HL-60/S4 treated with phorbol 12-myristate 13-acetate at 8.2 ng/mL for 4 days and 3 days (cell line): ENCODE measurements at regions not wholly inside any gene's neighbourhood (a gene's known extent, or its start where the extent isn't known, plus 50 kb on each side); places are given as distances from the start of the nearest gene placed in this dataset.
"Not testable (repeated sequence)": the region's sequence is repeated elsewhere in the genome, so short reads cannot be mapped to it uniquely, and the experiment has no call there.

Experiments
- in situ Hi-C: fragments of 300-500 bp; cut with MboI; formaldehyde crosslinking; loops from 2 replicates; pipeline ENCODE4 v1.15.0; 2022; ENCODE audit warnings: low sequenced_read_pairs

DNA sequence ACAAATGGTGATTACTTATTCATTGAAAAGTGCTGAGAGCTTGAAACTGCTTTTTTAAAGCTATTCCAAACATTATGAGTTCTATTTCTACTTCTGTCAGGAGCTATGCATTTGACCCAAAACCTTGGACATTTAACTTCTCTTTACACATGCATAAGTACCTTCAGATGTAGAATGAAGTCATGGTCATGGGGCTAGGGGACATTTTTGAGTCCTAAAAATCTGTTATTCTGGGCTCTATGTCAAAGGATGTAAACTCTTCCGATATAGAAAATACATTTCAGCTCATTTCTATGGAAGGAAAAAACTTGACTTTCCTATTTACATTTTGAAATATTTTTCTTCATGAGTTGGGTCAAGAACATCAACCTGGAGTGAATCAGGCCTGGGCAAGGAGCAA lies 179.5 kb upstream of the CXCL12 start:
- in situ Hi-C loops: no loop called here

DNA sequence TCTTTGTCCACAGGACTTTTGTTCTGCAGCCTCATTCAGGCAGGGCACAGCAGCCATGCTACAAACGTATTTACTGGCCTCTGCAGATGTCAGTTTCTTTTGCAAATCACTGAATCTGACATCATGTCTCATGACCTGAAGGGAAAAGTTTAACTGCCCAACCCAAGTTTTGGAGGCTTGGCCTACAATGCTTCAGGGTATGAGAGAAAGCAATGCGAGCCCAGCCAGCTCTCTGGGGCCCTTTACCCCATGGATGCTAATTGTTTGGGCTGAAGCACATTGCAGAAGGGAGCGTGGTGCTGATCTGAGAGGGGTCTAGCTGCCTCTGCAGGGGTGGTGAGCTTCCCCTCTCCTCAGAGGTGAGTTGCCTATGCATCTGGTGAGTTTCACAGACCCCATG lies 179.9 kb upstream of the CXCL12 start:
- in situ Hi-C loops: no loop called here

DNA sequence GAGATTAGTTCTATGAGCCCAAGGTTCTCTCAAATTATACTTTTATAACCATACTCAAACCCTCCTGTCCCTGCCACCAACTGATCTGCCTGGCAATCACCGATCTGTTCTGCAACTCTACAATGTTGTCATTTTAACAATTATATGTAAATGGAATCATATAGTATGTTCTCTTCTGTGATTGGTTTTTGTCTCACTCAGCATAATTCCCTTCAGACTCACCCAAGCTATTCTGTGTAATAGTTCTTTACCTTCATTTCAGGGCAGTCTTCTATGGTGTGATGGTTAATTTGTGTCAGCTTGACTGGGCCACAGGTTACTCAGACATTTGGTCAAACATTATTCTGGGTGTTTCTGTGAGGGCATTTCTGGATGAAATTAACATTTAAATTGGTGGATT lies 181.9 kb upstream of the CXCL12 start:
- in situ Hi-C loops: no loop called here

DNA sequence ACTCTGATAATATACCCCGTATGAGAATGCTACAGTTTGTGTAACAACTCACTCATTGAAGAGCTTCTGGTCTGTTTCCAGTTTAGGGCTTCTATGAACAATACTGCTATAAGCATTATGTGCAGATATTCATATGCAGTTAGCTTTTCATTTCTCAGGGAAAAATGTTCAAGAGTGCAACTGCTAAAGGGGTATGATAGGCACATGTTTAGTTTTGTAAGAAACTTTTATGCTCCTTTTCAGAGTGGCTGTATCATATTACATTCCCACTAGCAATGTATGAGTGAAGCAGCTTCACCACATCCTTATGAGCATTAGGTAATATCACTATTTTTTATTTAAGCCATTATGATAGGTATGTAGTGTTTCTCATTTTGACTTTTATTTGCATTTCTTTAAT lies 182.6 kb upstream of the CXCL12 start:
- in situ Hi-C loops: no loop called here

DNA sequence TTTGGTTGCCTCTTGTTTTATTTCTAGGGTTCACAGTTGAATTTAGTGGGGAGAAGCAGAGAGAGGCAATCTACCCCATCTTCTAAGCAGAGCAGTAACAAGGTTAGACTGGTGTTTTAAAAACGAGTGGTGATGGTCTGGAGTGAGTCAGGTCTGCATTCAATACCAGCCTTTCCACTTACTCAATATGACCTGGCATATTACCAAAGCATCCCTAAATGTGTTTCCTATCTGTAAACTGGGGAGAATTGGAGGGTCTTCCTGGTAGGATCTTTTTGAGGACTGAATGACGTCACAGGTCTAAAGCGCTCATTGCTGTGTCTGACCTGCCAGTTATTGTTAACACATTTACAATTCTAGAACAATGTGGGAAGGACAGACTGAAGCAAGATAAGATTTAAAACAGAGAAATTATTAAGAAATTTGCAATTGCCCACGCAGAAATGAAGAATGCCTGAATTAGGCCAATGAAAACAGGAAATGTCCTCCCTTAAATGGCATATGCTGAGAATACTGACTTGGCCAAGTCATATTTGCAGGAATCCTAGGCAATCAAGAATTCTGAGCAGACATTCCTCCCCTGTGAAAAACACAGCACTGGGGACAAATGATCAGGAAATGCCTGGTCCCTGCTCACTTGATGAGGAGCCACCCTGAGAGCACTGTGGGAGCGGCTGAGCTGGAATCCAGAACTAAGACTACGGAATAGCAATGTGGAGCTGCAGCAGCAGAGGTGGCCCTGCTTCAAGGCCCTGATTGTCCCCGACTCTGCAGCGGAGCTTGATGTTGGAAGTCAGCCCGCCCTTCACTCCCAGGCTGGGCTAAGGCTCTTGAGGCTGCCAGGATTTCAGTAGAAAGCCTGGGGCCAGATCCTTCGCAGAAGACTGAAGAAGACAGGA lies 184.5 kb upstream of the CXCL12 start:
- in situ Hi-C loops: no loop called here

DNA sequence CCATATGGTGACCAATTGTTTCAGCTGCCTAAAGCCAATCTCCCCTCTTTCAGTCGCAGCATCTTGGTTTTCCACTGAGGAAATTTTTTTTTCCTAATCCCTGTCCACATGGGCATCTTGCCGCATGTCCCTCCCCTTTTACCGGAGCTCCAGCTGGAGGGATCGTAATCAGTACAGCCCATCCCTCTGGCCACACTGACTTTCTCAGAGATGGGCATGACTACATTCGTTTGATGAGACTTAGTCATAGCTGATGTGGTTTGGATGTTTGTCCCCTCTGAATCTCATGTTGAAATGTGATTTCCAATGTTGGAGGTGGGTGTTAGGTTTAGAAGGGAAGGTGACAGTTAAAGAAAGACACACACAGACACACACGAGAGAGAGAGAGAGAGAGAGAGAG lies 186.8 kb upstream of the CXCL12 start:
- in situ Hi-C loops: no loop called here

DNA sequence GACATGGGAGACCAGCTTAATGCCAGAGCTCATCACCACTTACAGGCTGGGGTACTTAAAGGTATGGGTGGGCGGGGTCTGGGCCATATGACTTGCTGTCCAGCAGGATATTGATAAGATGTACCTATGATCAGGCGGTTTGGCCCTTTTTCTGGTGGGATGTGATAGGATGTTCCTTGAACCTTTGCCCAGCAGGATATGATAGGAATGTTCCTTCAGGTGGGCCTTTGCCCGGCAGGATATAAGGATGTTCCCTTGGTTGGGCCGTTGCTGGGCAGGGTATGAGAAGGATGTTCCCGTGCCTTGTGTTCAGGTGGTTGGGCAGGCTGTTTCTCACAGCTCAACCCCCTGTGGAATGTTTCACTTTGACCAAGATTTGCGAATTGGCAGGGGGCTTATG lies 187.2 kb upstream of the CXCL12 start:
- in situ Hi-C loops: no loop called here

DNA sequence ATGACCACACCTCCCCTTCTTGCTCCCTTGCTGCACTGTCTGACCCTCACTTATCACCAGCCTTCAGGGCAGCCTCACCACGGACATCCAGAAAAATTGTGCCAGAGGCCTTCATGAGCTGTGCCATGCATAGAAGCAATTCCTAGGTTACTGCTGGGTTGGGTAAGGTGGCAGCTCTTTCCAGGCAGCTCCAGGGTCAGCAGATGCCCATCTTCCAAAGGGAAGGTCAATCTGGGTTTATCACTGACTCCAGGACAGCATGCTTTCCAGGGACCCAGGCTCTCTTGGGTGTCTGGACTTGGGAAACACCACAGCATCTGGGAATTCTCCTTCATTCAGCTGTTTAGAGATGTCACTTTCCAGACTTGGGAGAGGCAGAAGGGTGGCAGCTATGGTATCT lies 188.9 kb upstream of the CXCL12 start:
- in situ Hi-C loops: no loop called here

DNA sequence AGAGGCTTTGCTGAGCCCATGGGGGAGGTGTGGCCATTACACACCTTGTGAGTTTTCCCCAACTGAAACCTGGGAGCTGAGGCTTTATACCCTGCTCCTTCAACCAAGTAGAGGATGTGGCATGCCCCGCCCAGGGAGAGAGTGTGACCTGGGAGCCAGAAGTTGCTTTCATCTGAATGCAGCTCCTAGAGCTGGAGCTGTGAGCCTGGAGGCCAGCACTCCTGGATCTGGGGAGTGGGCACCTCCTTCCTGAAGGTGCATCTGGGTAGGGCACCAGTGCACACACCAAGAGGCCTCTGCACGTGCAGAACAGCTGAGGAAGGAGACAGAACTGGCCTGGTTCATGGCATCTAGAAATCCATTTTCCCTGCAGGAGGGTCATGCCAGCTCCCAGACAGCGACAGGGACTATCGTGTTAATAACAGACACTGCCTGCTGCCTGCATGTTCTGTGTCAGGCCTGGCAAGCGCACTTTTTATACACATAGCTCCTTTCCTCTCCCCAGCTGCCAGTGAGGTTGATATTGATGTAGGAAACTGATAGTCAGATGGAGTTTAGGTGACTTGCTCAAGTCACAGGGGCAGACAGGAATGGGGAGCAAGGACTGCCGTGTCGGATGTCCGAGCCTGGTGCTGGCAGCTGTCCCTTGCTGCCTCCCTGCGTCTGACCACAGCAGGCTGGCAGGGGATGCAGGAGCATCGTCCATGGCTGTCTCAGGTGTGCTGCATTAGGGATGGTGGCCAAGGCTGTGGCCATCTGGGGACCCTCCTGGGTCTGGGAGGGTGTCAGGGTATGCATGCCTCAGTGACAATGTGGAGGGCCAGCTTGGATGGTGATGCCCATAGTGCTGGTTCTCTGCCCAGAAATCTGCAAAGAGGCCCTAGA lies 189.9 kb upstream of the CXCL12 start:
- in situ Hi-C loops: no loop called here

DNA sequence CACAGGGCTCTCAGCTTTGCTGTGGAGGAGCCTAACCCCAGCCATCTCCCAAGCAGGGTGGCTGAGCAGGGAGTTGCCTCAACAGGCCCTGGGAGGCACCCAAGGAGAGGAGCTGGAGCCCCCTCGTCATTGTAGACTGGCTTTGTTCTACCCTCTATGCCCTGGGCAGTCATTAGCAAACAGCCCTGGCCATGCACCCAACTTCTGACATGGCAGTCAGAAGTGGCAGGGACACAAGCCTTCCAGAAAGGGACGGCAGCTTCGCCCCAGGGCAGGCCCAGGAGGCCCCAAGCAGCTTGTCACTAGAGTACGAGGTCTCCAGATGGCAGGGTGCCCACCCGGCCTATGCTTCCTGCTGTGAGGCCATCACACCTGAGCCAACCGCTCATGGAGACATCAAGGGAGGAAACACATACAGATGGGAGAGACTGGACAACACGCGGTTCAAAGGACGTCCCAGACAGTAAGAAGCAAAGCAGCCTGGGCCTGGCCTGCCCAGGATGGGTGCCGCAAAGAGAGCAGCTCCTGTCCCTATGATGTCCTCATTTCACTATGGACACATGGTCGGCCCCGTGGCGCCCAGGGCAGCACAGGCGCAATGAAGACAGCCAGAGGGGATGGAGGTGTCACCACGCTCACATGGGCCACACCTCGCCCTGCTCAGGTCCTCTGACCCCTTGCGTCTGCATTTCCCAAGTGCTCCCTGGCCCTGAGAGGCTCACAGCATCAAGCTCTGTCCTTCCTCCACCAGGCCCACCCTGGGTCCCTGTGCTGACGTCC lies 190.9 kb upstream of the CXCL12 start:
- in situ Hi-C loops: no loop called here

DNA sequence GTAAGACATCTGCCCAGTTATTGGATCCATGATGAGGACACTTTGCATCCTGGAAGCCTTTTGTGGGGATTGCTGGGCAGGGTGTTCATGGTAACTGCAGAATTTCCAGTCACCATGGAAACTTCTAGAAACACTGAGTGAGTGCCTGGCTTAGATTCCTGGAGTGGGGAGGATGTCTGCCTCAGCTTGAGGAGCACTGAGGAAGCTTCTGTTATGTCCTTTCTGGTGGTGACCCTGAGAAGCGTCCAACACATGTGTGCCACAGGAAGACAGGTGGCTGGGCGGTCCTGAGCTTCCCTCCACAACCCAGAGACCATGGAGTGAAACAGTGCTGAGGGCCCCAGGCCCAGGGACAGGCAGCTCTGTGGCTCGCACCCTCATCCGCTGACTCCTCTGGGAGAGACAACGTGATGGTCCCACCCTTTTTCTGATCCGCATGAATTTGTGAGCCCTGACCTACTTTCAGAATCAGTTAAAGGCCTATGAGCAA lies 191.8 kb upstream of the CXCL12 start:
- in situ Hi-C loops: no loop called here

DNA sequence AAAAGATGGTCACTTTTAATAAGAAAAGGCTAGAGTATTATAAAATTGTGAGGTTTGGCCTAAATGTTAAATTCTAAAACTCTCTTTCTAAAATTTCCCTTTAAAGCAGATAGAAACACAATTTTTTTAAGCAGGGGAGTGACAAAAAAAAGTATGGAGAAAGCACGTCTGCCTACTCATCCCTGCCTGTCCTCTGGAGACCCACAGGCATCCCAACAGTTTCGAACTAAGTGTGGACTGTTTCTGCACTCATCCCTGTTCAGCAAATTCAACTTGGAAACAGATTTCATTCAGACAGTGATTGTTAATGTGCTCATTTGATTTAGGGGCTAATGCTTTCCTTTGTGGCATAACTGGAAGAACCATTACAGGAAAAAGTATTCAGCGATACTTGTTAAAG lies 192.6 kb upstream of the CXCL12 start:
- in situ Hi-C loops: no loop called here

DNA sequence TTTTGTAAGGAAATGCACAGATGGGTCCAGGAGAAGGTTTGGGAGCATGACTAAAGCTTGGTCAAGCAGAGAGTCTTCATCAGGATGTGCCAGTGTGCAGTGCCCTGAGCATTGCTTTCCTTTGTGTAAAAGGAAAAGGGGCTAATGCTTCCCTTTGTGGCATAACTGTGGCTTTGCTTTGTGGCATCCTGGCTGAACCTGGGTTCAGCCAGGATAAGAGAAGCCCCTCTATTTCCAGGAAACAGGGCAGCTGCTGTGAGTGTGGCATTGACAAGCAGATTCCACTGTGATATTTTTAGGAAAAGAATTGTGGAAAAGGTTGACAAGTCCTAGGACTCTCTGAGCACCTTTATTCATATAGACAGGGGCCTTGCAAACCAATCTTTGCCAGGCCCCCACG lies 193.4 kb upstream of the CXCL12 start:
- in situ Hi-C loops: no loop called here

DNA sequence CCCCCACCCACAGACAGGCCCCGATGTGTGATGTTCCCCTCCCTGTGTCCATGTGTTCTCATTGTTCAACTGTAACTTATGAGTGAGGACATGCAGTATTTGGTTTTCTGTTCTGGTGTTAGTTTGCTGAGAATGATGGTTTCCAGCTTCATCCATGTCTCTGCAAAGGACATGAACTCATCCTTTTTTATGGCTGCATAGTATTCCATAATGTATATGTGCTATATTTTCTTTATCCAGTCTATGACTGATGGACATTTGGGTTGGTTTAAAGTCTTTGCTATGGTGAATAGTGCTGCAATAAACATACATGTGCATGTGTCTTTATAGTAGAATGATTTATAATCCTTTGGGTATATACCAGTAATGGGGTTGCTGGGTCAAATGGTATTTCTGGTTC lies 194.1 kb upstream of the CXCL12 start:
- in situ Hi-C loops: not testable (repeated sequence)

DNA sequence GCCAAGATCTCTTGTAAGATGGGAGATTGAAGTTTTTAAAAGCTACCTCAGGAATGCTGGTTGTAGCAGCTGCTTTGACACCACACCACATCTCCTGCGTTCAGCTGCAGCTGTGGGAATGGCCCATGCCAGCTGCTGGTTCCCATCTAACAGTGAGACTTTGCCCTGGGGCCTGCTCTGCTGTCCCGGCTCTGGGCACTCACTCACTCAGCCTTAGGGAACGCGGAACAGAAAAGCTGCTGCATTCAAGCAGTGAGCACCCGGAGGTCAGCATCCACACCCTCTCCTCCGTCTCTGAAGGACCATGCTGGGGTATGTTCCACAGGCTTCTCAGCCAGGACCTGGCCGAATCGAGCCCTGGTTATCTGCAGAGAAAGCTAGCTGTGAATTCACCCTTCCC lies 197.1 kb upstream of the CXCL12 start:
- in situ Hi-C loops: no loop called here

DNA sequence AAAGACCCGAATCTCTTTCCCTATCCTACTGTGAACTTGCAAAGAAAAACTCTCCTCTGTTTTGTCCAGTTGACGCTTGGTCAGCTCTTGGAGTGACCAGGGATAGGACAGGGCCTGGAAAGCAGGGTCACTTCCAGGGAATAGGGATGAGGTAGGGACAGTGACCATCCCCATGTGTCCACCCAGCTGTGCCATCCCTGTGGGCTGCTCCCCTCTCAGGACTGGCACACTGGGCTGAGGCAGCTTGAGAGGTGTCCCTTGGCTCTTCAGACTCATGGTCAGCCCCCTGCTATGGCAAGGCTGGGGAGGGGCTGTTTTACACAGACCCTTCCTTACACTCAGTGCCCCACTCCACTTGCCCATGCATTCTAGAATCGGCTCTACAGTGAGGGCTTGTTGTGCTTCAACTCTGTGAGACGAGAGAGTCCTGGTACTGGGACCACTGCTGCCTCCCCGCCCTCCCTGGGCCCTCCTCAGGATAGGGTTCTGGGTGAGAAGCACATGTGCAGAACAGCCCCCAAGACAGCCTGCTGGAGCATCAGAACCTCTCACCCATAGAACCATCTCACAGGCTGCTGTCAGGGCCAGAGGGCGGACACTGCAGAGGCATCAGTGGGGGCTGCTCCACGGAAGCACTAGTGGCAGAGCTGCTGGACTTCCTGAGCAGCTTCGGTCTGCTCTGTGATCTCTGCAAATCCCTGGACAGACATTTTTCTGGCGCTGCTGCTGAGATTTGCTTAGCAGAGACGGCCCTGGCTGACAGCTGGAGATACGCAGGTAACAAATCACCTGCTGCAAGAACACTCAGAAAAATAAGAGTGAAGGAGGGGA lies 202.8 kb upstream of the CXCL12 start:
- in situ Hi-C loops: no loop called here

DNA sequence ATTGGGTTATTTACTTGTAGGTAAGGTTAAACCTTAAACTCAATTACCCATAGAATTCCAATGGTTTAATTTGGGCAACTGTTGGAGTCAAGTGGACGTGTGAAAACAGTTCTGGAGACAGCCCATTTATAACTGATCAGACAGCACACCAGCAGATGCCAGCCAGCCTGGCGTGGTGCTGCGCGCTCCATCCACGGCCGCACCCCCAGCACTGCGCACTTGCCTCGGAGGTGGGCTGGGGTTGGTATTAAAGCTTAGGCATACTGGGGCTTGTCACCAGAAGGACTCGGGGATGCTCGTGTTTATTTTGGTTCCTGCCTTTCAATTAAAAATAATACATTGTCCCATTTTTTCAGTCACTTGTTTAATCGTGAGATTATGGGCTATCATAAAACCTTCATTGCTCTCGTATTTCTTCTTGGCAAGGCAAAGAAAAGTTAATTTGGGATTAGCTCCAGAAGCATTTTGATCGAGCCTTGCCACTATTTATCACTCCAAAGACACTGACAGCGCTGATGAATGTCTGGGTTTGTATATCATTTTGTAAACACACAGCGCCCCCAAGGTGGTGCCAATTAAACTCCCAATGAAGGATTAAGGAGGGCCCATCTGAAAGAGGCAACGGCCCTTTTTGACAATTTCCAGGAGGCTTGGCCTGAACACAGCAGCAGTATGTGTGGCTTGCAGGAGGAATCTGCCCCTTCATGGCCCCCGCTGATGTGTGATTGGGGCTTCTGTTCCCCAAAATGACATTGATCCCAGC lies 204.5 kb upstream of the CXCL12 start:
- in situ Hi-C loops: no loop called here

DNA sequence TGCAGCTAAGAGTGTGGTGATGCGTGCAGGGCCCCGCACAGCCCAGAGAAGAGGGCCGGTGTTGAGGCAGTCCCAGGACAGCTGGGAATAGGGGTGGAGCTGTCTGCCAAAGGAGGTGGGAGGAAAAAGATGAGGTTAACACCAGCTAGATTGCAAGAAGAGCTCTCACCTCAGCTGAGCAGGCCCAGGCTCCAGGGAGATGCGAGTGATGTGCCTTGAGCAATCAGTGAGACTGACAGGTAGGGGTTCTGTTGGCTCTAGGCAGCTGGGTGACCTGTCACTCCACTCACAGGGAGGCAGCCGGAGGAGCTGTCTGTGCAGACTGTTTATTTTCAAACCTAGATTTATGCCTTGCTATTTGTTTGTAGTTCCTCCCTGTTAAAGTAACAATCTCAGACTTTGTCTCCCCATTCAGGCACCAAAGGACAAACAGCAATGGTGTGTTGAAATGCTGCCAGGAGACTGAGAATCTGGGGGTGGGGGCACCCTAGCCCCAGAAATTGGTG lies 205.1 kb upstream of the CXCL12 start:
- in situ Hi-C loops: no loop called here

DNA sequence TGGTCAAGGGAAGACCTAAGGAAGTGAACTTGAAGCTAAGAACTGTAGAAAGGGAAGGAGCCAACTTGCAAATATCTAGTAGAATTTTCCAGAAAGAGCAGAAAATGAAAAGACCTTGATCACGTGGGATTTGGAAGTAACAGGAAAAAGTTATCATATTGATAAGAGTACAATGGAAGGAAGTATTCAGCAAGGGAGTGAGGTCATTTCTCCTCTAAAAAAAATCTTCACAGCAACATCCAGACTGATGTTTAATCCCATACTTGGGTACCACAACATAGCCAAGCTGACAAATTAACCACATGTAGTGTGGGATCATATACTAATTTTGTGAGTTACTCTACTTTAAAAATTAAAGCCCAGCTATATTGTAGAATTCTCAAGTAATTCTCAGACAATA lies 207.0 kb upstream of the CXCL12 start:
- in situ Hi-C loops: no loop called here
